Activated CD4-positive, alpha-beta T cell treated with anti-CD3 and anti-CD28 coated beads, Interleukin-2, amount 50 U/mL, for 4 hours (primary cell): ENCODE measurements at regions not wholly inside any gene's neighbourhood (a gene's known extent, or its start where the extent isn't known, plus 50 kb on each side); places are given as distances from the start of the nearest gene placed in this dataset.
"Not testable (repeated sequence)": the region's sequence is repeated elsewhere in the genome, so short reads cannot be mapped to it uniquely, and the experiment has no call there.

Experiments
- DNase-seq, 2 experiments: peaks; one replicate each; pipeline ENCODE4 v3.0.0-alpha.2; 2020

DNA sequence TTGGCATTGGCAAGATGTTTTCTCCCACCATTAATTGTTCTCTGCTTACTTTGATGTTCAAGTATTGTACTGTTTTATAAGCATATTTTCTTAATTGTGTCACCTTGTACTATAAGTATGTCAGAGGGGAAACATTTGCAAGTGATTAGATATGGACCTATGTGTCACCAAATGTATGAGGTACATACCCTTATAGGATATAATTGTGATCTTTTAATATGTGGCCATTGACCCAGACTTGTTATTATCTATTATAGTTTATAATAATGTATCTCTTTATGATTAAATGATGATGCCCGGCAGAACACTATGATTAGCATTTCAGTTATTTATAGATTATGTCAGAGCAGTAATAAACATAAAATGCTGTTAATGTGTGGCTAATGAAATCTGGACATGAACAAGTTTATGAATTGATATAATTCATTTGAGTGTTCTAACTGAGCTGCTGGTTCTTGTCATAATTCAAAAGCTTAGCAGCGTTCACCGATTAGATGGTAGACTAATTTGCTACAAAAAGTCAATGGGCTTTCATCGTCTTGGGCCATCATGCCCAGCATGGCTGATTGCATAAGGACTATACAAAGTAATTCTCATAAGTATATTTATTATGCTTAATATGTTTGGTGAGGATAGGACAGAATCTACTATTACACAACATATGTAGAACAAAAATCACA lies 480.9 kb upstream of the FANCL start:
- DNase-seq, result no peak

- no peak for DNase-seq
Observed at GRCh38 chr2:58720770-58721697, 479.9 kb upstream of the FANCL start.

- DNase-seq, result no peak
Observed at GRCh38 chr2:58720033-58720769, 479.1 kb upstream of the FANCL start.

GRCh38 chr2:58715344-58715743 lies 474.2 kb upstream of the FANCL start:
- DNase-seq, result no peak

GRCh38 chr2:58714238-58714637 lies 473.1 kb upstream of the FANCL start:
- no peak for DNase-seq

GRCh38 chr2:58710795-58711279 lies 469.7 kb upstream of the FANCL start:
- DNase-seq, result no peak

- DNase-seq, result no peak
Observed at GRCh38 chr2:58709687-58710354, 468.7 kb upstream of the FANCL start.

DNA sequence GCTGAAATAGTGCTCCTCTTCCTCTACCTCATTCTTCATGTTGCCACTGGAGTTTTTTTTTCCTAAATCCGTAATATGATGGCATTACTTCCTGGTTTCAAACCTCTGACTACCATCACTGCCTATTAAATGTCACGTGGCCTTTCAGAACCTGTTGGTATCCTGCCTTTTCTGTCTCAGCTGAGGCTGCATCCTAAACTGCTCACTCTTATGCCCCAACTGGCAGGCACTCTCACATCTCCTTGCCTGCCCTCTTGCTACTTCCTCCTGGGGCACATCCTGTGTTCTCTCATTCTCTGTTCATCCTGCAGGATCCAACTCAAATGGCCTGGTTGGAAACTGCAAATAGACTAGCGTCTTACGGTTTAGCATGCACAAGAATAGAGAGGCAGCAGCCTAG lies 468.1 kb upstream of the FANCL start:
- DNase-seq, result no peak

- DNase-seq, result no peak
Observed at GRCh38 chr2:58708565-58708964, 467.4 kb upstream of the FANCL start.

- no peak for DNase-seq
Observed at GRCh38 chr2:58702302-58702885, 461.3 kb upstream of the FANCL start.

- DNase-seq, result no peak
Observed at GRCh38 chr2:58701688-58702301, 460.7 kb upstream of the FANCL start.

- no peak for DNase-seq
Observed at GRCh38 chr2:58700591-58700990, 459.5 kb upstream of the FANCL start.

GRCh38 chr2:58699411-58699810 lies 458.3 kb upstream of the FANCL start:
- DNase-seq, result no peak

GRCh38 chr2:58698620-58699019 lies 457.5 kb upstream of the FANCL start:
- no peak for DNase-seq

DNA sequence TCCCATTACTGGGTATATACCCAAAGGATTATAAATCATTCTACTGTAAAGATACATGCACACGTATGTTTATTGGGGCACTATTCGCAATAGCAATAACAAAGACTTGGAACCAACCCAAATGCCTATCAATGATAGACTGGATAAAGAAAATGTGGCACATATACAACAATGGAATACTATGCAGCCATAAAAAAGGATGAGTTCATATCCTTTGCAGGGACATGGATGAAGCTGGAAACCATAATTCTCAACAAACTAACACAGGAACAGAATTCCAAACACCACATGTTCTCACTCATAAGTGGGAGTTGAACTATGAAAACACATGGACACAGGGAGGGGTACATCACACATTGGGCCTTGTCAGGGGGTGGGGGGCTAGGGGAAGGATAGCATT lies 453.0 kb upstream of the FANCL start:
- DNase-seq, result not testable (repeated sequence)

DNA sequence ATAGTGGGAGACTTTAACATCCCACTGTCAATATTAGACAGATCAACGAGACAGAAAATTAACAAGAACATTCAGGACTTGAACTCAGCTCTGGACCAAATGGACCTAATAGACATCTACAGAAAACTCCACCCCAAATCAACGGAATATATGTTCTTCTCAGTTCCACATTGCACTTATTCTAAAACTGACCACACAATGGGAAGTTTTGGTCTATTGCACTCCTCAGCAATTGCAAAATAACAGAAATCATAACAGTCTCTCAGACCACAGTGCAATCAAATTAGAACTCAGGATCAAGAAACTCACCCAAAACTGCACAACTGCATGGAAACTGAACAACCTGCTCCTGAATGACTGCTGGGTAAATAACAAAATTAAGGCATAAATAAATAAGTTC lies 449.9 kb upstream of the FANCL start:
- DNase-seq, result not testable (repeated sequence)

DNA sequence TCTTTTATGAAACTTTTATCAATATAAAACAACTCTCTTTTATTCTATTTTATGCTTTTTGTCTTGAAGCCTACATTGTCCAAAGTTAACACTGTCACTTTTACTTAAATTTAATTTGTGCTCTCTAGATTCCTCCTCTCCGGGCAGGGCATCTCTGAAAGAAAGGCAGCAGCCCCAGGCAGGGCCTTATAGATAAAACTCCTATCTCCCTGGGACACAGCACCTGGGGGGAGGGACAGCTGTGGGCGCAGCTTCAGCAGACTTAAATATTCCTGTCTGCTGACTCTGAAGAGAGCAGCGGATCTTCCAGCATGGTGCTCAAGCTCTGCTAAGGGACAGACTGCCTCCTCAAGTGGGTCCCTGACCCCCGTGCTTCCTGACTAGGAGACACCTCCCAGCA lies 447.7 kb upstream of the FANCL start:
- DNase-seq, result no peak

- no peak for DNase-seq
Observed at GRCh38 chr2:58686776-58687175, 445.7 kb upstream of the FANCL start.

GRCh38 chr2:58680755-58681310 lies 439.7 kb upstream of the FANCL start:
- DNase-seq, result no peak

GRCh38 chr2:58677748-58678147 lies 436.6 kb upstream of the FANCL start:
- DNase-seq, result no peak

- DNase-seq, result no peak
Observed at GRCh38 chr2:58671675-58672074, 430.6 kb upstream of the FANCL start.

DNA sequence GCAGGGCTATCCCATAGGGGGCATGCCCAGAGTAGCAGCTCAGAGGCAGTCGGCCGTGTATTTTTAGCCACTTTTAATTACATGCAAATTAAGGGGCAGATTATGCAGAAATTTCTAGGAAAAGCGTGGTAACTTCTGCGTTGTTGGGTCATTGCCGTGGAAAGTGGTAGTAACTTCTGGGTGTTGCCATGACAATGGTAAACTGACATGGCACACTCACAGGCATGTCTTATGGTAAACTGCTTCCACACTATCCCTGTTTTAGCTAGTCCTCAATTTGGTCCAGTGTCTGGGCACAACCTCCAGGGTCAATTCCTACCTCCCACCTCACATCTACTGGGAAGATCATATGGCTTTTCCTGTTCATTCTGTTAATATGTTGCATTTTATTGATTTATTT lies 428.9 kb upstream of the FANCL start:
- no peak for DNase-seq
